Amniotic stem cell (primary cell): ENCODE measurements at regions not wholly inside any gene's neighbourhood (a gene's known extent, or its start where the extent isn't known, plus 50 kb on each side); places are given as distances from the start of the nearest gene placed in this dataset.

Experiments used
- DNase-seq: peaks from one replicate; lab custom pipeline; 2025; lab: John Stamatoyannopoulos, UW

DNA sequence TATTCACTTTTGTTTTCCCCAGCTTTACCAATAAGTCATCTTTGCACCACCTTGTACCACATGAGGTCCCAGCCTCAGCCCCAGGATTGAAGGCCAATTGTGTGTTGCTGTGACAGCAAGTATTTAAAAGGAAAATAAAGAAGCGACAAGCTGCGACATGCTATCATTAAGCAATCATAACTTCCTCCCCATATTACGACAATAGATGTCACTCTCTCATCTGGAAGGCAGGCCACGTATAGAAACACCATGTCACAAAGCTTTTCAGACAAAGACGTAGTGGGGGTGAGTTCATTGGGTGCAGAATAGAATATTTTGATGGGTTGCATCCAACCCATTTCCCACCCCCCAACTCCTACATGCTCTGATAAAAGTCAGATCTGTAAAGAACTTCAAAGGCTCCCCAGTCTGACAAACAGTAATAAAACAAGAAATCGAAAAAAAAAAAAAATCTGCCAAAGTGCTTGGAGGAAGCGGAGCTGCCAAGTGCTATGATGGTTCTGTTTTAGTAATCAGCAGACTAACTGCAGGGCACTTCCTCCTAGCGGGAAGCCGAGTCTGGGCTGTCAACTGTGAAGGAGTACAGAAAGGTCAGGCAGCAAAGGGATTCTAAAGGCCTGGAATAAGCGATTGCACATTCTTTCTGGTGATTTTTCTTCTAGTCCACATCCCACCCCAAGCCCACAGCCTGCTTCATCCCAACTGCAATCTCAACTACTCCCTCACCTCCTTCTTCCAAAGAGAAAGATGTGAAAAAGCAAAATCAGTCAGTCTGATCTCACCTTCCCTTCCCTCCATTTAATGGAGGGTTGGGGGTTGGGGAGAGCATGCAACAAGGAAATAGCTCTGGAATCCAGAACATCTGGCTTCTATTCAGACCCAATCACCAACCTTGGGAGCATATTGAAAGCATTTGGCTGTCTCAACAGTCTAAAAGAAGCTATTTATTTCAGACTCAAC lies 131.4 kb upstream of the UBASH3B start:
- no peak for DNase-seq

DNA sequence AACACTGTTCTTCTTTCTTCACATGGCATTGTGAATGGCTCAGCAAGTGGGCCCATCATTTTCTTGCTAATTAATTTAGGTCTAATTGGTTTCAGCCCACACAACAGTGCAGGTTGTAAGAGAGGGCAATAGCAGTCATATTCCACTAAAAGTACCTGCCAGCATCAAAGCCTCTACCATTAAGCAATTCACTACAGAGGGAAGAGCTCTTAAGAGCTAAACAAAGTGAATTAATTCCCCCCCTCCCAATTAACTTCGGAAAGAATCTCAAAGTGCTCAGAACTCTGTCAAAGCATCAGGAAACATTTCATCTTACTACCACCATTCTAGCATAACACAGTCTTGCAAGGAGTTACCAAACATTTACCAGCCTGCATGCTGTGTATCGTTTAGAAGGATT lies 133.9 kb upstream of the UBASH3B start:
- DNase-seq = no peak

DNA sequence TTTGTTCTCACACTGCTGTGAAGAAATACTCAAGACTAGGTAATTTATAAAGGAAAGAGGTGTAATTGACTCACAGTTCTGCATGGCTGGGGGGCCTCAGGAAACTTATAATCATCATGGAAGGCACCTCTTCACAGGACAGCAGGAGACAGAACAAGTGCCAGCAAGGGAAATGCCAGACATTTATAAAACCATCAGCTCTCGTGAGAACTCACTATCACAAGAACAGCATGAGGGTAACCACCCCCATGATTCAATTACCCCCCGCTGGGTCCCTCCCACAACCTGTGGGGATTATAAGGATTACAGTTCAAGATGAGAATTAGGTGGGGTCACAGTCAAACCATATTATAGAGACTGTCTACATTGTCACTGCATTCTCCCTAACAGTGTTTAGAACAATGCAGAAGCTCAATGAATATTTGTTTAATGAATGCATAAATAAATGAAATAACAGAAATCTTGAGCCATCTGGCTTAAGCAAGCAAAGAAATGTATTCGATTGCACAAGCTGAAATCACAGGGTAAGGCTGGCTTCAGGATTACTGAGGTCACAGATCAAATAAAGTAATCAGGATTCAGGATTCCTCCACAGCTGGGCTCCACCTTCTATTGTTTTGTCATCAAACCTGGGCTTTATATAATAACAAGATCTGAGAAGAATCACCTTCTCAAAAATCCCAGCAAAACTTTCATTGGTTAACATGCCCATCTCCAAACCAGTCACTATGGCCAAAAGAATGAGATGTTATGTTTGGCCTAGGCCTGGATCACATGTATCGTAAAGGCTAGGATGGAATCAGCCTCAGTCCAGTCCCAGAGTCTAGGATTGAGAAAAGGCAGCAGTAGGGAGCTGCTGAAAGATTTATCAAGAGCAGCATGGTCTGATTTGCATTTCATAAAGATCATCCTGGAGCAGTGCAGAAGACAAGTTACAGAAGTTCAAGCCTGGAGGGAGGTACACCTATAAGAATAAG lies 137.8 kb upstream of the UBASH3B start:
- no peak for DNase-seq

DNA sequence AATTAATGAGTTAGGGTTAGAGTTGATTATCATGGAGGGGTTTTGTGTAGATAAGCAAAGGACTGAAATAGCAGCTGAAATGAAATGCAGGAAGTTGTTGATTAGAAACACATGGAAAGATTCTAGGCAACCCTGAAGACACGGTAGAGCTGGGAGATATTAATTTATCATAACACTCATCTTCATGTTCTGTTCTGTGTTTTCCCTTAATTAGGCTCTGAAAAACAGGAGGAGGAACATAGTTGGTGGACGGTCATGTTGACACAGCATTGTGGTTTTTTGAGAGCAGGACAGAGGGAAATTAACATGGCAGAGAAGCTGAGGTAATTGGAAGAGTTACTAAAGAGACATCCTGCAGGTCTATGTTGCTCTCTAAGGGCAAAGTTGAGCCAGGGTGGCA lies 138.8 kb upstream of the UBASH3B start:
- no peak for DNase-seq

DNA sequence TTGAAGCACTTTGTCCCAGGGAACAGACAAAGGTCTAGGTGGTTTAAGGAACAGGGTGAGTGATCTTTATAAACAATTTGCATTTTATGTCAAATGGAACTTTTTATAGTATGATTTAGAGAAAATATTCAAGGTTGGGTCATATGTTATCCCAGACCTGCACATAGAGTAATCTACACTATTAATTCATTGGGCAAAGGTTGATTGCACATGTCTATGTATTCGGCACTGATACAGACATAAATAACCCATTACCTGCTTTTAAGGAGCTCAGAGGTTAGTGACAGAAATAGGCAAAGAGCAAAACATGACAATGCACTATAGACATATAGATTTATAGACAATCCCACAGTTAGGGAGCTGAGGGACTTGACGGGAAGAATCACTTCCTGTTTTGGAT lies 141.5 kb upstream of the UBASH3B start:
- DNase-seq = no peak

DNA sequence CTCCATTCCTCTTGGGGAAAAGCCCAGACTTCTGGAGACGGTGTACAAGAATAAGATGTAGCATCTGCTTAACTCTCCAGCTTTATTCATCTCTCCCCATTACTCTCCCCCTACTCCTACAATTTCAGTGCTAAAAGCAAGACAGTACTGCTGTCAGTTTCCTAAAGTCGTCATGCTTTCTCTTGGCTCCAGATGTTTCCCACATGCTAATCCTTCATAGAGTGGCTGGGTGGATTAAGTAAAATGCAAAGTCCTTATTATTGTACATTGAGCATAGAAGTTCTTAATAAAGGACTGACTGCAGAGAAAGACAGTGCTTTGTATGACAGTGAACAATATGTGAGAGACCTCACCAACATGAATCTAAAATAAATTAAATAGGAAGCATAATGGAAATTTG lies 142.2 kb upstream of the UBASH3B start:
- no peak for DNase-seq

DNA sequence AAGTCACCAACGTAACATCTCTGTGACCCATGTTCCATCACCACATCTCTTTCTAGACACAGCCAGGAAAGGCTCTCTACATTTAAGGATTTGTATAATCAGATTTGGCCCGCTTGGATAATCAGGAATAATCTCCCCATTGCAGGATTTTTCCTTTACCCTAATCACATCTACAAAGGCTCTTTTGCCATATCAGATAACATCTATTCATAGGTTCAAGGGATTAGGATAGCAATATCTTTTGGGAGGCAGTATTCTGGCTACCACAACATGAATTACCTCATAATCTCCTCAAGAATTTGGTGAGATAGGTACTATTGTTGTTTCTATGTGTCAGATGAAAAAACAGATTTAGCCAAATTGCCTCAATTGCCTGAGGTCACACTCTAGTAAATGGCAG lies 142.8 kb upstream of the UBASH3B start:
- DNase-seq = no peak

DNA sequence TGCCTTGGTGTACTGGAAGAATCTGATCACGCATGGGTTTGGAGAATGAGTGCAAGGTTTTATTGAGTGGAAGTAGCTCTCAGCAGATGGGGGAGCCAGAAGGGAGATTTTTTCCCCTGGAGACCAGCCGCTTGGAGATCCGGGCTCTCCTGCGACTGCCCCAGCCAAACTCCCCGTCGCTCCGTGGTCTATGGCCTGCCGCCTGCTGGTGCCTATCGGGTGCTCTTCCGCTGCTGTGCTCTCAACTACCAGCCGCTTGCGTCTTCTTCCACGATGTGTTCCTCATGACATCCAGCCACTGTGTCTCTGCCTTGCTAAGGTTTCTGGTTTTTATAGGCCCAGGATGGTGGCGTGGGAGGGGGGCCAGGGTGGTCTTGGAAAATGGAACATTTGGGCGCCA lies 145.6 kb upstream of the UBASH3B start:
- DNase-seq = no peak

DNA sequence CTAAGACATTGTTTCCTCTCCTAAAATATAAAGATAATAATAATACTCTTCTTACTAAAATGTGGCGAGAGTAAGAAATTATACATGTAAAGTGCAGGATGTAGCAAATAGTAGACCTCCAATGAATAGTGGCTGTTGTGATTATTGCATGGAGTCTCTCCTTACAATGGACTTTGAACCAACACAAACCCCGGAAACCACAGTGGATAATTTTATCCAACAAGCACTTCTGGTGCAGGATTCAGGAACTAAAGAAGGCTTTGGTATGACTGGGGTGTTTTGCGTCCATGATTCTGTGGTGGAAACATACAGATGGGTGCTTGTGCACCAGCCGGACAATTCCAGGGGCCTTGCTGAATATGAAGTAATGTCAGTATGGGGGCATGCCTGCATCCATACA lies 146.4 kb upstream of the UBASH3B start:
- no peak for DNase-seq

DNA sequence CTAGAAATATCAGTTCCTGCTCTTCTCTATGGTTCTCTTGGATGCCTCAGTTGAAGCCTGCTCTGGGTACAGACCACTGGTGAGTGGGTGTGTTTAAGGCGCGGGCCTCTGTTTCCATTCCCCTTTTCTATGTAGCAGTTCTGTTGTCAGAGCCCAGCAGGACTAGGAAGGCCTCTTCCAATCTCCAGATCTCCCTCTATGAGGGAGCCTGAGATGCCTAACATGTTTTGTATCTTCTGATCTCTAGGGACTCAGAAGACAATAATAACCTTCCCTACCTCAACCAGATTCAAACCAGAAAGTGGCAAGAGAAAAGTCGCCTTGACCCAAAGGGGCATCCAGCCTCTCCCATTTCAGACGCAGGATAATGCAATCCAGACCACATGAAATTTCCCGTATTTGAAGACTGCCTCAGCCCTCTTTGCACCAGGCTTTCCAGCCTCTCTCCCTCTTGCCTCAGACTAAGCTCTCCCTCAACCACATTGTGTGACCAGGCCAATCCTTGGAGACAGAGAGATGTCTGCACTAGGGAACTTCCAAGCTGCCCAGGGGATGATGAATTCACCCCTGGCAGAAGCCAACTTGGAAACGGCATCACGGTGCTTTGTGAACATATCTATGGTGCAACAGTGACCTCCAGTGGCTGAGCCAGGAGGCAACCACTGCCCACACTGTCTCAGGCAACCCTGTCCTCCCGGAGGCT lies 150.1 kb upstream of the UBASH3B start:
- peak; percentile 90 for DNase-seq

DNA sequence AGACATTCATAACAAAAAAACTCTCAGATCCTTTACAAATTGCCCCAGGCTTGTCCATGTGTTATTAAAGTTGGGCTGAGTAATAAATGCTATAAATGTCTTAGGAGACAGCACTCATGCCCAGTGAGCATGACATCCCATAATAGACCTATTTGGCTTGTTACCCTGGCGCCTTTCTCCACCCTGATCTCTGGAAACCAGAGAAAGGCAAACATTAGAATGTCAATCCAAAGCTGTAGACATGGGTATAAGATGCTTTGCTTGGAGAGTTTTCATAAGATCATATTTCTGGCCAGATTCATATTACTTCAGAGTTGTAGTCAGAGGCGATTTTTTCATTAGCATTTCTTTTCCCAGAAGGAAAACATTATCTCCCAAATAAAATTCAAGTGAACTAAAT lies 161.3 kb upstream of the UBASH3B start:
- peak; percentile 46 for DNase-seq

DNA sequence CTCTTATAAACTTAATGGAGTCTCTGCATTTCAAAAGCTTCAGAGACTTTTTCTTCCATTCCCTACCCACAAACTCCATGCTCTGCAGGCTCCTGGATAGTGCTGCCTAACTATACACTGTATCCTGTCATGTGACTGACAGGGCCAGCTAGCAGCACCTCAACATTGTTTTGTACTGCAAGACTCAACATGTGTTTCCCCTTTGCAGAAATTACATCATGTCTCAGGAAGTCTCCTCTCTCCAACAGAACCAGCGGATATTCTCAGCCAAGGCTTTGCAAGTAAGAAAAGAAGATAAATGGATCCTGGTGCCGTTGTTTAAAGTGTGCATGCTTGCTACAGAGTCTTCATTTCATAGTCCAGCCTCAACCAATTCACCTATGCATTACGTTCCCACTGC lies 164.0 kb upstream of the UBASH3B start:
- DNase-seq = no peak

DNA sequence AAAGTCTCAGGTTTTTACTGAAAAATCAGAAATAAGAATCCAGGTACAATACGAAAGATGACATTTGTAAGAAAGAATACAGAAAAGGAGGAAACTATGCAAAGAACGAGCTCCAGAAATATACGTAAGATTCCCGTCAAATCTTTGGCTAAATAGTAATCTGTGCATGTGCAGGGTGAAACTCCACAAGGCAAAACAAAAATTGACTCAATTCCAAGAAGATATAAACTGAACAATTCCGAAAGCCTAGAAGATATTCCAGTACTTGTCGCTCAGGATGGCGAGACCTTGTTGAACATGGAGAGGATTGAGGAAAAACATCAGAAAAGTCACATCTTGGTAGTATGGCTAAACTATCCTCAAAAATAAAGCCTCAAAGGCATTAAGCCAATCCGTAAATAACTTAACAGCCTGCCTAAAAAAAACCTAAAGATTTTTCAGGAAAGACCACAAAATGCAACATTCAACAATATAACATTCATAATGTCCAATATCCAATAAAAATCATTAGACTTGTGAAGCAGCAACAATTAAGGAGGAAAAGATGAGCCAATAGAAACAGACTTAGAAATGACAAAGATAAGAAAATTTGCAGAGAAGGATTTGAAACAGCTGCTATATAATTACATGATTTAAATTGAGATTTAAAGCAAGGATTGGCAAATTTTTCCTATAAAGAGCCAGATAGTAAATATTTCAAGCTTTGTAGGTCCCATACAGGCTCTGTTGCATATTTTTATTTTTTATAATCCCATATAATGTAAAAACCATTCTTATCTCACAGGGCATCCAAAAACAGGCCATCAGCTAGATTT lies 166.4 kb upstream of the UBASH3B start:
- DNase-seq = no peak

DNA sequence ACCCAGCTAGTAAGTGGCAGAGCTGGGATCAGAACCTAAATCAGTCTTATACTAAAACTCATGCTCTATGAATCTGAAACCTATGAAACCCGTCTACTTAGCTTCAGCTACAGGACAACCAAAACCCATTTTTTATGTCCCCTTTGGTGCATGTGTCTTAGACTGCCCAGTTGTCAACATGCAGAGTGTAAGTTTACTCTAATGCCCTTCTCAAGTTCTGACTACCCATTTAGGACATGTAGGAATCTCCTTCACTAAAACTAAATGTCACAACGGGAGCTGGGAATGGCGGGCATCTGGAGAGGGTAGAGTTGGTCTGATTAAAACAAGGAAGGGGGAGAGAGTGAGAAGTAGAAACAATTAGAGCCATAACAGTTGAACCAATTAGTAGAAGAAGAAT lies 167.9 kb upstream of the UBASH3B start:
- DNase-seq = no peak

DNA sequence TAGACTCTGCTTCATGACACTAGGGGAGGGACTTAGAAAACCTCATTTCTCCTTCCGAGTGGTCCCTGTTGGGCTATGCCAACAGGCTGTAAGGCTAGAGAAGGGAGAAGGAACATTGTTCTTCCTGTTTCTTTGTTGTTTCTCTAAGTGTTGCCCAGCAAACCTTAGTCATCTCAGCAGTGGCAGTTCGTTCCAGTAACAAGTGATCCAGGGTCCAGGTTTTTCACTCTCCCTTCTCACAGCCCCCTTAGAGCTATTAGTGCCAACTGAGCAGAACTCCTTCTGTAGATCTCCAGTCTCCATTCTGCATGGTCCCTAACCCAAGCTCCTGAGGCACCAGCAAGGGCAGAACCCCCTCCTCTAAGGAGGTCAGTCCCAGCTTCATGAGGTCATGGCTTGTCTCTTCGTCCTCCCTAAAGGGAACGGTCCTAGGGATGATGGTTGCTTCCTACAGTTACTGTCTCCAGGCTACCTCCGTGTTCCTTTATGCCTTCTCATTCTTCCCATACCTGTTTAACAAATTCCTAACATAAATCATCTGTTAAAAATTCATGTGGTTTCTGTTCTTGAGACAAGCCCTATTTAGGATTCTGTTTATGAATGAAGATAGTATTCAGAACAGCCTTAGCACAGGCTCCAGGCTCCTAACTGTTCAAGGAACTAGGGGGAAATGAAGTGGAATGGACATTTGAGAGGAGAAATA lies 168.6 kb upstream of the UBASH3B start:
- DNase-seq = no peak

DNA sequence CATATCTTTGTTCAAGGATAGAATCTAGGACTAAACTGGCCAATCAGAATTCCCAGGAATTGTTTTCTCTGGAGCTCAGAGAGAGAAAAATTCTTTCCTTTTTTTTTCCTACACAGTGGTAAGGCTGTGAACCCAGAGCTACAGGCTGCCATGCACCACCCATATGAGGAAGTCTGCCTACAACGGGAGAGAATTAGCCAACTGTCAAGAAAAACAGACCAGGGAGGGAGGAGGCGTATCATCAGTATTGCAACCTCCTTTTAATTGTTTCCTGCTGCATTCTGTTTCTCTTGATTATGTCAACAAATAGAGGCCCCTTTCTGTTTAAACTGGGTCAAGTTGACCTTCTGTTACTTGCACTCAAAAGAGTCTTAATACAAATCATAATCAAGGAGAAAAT lies 176.5 kb upstream of the UBASH3B start:
- DNase-seq = no peak

DNA sequence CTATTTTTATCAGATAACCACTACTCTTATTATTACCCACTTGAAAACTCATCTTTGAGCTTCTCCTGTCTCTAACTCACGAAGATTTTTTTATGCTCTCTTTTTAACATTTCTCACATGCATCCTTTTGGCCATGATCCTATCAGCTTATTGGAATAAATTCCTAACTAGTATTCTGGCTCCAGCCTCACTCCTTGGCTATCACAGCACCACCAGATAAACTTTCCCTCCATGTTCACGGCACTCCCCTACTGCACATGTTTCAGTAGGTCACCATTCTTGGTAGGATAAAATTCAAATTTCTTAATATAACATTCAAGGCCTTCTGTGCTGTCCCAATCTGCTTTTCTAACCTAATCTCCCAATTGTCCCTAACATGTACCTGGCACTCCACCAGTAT lies 186.6 kb upstream of the UBASH3B start:
- no peak for DNase-seq

DNA sequence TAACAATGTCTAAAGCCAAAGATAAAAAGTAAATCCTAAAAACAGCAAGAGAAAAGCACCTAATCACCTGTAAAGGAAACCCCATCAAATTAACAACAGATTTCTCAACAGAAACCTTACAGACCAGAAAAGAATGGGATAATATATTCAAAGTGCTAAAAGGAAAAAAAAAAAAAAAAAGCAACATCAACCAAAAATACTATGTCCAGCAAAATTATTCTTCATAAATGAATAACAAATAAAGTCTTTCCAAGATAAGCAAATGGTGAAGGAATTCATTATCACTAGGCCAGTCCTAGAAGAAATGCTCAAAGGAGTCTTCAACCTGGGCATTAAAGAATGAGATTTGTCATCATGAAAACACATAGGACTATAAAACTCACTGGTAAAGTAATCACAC lies 192.0 kb upstream of the UBASH3B start:
- DNase-seq = no peak

DNA sequence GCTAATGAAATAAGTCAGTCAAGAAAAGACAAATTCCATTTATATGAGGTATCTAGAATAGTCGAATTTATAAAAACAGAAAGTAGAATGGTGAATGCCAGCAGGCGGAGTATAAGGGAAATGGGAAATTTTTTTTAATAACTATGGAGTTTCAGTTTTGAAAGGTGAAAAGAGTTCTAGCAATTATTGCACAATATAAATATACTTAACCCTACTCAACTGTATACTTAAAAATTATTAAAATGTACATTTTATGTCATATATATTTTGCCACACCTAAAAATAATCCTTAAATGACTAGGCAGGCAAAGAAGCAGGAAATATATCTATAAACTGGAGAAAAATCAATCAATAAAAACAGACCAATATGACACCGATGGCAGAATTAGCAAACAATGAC lies 196.5 kb upstream of the UBASH3B start:
- no peak for DNase-seq

DNA sequence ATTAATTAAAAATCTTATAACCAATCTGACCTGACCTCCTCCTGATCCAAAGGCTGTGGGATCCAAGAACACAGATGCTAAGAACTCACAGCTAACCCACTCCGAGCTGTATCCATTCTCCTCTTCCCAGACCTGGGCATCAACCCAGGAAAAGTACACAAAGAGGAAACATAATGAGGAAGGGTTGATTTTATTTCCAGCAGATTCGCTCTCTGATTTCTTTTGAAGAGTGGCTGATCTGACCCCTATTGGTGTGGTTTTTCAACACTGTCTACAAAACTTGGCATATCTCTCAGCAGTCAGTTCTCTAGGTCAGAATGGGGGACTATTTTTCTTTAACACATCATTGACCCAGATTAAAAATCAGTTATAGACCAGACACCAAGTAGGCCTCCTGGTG lies 201.9 kb upstream of the UBASH3B start:
- no peak for DNase-seq

DNA sequence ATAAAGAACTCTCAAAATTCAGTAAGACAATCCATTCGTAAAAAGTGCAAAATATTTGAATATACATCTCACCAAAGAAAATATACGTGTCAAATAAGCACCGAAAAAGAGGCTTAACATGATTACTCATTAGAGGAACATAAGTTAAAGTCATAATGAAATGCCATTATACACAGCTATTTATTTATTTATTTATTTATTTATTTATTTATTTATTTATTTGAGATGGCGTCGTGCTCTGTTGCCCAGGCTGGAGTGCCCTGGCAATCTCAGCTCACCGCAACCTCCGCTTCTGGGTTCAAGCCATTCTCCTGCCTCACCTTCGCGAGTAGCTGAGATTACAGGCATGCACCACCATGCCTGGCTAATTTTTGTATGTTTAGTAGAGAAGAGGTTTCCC lies 203.6 kb upstream of the UBASH3B start:
- no peak for DNase-seq
